NCI-H446 (cell line): ENCODE measurements at regions not wholly inside any gene's neighbourhood (a gene's known extent, or its start where the extent isn't known, plus 50 kb on each side); places are given as distances from the start of the nearest gene placed in this dataset.
"Not testable (repeated sequence)": the region's sequence is repeated elsewhere in the genome, so short reads cannot be mapped to it uniquely, and the experiment has no call there.

Experiments used
- DNase-seq, 2 experiments: peaks; one replicate each; lab custom pipeline; 2025; lab: John Stamatoyannopoulos, UW

- DNase-seq, result no peak
These were observed 83.1 kb upstream of the HABP2 start for GRCh38 chr10:113469796-113470195.

DNA sequence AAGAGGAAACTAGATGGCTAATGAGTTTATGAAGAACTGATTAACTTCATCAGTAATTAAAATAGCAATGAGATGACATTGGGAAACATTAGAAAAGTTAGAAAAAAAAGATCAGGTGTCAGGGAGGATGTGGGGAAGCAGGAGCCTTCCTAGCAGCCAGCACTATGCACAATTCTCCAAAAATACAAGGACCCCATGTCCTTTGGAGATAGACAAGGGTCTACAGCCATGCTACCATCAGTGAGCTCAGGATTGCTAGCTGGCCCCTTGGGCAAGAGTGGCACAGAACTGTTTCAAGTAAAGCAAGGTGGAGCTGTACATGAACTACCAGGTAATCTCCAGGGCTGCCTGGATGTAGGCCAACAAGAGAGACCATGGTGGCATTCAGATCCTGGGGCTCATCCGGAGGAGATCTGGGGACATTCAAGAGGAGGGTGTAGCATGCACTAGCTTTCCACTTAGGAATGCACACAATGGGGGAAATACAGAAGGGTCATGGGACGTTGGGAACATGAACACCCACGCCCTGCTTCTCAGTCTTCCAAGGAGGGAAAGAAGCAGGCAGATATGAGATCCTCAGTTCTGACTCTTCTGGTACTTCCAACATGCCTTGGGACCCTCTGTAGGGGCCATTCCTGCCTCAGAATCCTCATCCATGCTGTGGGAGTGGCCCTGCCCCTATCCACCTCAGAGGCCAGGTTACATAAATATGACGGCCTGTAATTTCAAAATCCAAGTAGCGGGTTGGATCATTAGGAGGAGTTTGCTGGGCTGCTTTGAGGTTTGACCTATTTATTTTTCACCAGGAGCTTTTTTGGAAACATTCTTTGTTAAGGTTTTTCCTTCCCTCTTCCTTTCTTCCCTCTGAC lies 82.2 kb upstream of the HABP2 start:
- no peak for DNase-seq

GRCh38 chr10:113471241-113471996 lies 81.4 kb upstream of the HABP2 start:
- no peak for DNase-seq

- DNase-seq, result no peak
These were observed 79.8 kb upstream of the HABP2 start for GRCh38 chr10:113473011-113473410.

DNA sequence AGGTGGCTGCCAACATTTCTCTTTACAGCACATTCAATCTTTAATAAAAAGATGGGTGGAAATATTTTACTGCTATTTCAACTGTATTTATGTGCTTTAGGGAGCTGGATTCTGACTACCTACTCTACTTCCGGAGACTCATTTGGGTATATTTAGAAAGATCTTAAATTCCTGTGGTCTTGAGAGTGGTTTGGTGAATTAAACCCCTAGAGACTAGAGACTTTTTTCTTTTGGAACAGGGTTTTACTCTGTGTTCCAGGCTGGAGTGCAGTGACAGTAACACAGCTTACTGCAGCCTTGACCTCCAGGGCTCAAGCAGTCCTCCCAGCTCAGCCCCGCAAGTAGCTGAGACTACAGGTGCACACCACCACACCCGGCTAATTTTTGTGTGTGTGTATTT lies 79.0 kb upstream of the HABP2 start:
- DNase-seq, result no peak

GRCh38 chr10:113474752-113475151 lies 78.1 kb upstream of the HABP2 start:
- DNase-seq, result no peak

DNA sequence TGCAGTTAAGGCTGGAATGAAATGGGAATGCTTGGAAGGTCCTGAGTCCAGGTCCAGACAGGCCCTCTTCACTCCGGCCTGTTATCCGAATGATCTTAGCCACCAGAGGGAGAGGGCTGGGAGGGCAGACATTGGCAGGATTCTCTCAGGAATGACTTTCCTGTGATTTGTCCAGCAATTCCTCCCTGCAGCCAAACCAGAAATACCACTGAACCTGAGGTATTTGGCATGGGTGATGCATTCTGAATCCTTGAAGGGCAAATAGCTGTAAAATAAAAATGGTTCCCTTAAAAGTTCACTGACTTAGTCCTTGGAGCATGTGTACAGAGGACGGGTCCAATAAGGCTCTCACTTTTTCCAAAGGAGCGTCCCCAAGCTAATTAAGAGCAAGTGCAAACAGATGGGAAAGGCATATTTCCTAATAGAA lies 77.5 kb upstream of the HABP2 start:
- DNase-seq, result no peak

DNA sequence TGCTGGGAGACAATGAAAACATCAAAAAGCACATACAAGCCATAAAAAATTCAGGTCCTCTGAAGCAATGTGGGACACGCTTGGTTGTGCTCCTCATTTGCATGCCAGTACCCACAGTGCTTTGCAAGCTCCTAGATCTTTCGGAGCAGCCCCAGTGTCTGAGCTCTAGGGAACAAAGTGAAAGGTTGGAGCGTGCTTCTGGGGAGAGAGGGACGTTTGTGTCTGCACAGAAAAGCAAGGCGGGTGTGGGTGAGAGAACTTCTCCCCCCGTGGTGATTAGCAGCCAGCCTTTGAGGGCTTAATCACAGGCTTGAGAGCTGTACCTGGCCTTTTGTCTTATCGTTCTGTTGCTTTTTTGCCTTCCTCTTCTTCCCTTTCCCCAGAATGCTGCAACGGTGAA lies 76.7 kb upstream of the HABP2 start:
- DNase-seq, result no peak

- no peak for DNase-seq
These were observed 76.2 kb upstream of the HABP2 start for GRCh38 chr10:113476673-113477072.

GRCh38 chr10:113477451-113477850 lies 75.4 kb upstream of the HABP2 start:
- DNase-seq, result no peak

- DNase-seq, result no peak
These were observed 73.3 kb upstream of the HABP2 start for GRCh38 chr10:113479346-113480080.

DNA sequence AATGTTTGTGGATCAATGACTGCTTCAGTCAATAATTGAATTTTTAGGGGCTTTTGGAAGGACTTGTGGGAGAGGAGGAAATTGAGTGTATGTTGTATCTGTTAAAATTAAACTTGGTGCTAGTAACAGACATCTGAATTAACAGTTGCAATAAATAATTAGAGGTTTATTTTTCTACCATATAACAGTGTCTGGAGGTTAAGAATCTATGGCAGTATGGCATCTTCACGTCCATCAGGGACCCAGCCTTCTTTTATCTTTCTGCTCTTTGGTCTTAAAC lies 72.8 kb upstream of the HABP2 start:
- DNase-seq, result no peak

DNA sequence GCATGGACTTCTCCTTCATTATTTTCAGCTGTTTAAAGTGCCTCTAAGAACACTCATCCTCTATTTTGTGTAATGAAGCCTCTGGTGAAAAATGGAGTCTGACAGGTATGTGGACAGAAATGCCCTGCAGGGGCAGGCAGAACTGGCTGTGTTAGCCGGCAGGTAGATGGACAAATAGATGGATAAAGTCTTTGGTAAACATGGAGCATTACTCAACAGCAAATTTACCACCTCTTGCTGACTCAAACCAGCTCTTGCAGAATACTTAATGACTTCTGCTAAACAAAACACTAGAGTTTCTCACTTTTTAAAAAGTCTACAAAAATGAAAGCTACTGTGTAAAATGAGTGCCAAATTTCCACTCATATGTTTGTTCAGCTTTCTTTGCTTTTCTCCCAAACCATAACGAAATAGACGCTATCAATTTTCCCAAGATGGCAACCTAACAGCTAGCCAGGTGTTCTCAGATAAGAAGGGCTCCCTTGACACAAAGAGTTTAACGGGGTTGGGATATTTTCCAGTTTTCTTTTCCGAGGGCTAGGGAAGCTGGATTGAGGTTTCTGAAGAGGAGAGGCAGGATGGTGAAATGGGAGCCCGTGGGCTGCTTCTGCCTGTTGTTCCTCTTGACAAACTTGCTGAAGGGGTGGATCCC lies 71.9 kb upstream of the HABP2 start:
- no peak for DNase-seq

- DNase-seq, result no peak
These were observed 68.4 kb upstream of the HABP2 start for GRCh38 chr10:113484487-113484886.

DNA sequence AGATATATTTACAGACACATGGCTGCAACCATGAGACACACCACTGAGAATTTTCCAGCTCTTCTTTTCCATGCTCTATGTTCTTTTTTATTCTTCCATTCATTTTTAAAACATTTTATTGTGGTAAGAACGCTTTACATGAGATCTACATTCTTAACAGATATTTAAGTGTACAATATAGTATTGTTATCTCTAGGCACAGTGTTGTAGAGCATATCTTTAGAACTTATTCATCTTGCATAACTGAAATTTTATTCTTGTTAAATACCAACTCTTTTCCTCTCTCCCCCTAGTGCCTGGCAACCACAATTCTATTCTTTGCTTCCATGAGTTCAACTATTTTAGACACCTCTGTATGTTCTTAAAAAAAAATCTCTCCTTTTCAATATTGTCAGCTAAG lies 67.1 kb upstream of the HABP2 start:
- DNase-seq, result no peak

- no peak for DNase-seq
These were observed 66.3 kb upstream of the HABP2 start for GRCh38 chr10:113486531-113486930.

GRCh38 chr10:113487154-113487553 lies 65.7 kb upstream of the HABP2 start:
- no peak for DNase-seq

DNA sequence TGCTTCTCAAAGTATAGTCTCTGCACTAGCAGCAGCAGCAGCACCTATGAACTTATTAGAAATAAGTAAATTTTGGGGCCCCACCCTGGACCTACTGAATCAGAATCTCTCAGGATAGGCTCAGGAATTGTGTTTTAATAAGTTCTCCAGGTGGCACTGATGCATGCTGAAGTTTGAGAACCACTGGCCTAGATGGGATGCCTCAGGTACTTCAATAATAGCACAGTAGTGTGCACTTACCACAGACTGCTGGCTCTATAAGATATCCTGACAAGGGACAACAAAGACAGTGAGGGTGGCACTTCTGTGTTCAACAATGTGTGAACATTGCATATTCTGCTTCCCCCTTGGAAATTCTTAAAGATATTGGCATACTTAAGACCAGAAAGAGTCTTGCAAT lies 64.7 kb upstream of the HABP2 start:
- no peak for DNase-seq

DNA sequence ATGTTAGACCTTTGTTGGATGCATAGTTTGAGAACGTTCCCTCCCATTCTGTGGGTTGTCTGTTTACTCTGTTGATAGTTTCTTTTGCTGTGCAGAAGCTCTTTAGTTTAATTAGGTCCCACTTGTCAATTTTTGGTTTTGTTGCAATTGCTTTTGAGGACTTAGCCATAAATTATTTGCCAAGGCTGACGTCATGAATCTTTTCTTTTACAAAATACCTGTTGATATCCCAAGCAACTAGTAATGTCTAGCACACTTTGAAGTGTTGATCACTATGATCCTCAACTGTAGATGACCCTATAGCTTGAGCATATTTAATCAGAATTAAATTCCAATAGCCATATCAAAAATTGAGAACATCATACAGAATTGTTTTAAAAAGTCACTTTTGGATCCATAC lies 63.3 kb upstream of the HABP2 start:
- not testable (repeated sequence) for DNase-seq

DNA sequence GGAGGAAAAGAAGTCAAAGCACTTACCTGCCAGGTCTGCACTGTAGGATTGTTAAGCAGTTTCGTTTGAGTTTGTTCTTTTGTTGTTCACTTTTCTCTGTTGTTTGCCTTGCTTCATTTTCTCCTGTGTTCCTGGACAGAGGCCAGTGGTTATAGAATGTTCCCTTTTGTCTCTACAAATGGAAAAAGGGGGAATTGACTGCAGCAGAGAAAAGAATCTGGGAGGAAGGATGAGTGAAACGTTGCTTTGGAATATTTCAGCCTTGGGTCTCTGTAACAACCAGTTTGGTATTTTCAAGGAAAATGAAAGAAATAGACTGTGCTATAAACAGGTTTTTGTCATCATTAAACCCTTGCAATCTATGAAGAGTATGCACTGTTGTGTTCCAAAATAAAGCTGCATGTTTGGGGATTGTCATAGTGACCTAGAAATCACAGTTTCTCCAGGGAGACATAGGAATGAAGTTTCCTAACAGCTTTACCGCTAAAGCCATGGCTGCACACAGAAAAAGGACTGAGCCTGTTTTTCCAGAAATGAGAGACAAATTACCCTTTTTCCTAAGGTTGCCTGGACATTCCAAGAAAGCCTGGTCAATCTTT lies 60.8 kb upstream of the HABP2 start:
- no peak for DNase-seq

GRCh38 chr10:113493195-113493594 lies 59.7 kb upstream of the HABP2 start:
- DNase-seq, result no peak

DNA sequence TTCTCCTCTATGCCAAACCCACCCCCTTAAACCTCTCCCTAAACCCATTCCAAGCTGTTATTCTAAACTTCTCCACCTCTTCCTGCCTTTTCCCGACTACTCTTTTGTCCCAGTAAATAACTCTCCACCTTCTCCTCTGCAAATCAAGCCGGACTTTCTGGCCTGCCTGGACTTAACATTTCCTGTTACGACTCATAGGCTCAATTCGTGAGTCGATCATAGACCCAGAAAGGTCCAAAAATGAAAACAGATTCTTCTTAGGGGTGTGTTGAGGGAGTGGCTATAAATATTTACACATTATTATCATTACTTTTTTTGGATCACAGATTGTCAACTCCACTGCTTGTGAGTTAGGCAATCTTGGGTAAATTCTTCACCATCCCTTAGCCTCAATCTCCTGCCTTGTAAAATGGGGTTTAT lies 59.0 kb upstream of the HABP2 start:
- no peak for DNase-seq
